ENCODE measurements at regions not wholly inside any gene's neighbourhood (a gene's known extent, or its start where the extent isn't known, plus 50 kb on each side); places are given as distances from the start of the nearest gene placed in this dataset.

- TF ChIP-seq, protein P1, sequence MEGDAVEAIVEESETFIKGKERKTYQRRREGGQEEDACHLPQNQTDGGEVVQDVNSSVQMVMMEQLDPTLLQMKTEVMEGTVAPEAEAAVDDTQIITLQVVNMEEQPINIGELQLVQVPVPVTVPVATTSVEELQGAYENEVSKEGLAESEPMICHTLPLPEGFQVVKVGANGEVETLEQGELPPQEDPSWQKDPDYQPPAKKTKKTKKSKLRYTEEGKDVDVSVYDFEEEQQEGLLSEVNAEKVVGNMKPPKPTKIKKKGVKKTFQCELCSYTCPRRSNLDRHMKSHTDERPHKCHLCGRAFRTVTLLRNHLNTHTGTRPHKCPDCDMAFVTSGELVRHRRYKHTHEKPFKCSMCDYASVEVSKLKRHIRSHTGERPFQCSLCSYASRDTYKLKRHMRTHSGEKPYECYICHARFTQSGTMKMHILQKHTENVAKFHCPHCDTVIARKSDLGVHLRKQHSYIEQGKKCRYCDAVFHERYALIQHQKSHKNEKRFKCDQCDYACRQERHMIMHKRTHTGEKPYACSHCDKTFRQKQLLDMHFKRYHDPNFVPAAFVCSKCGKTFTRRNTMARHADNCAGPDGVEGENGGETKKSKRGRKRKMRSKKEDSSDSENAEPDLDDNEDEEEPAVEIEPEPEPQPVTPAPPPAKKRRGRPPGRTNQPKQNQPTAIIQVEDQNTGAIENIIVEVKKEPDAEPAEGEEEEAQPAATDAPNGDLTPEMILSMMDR (IDR thresholded peaks at IDR 0.05 in 4 of 5, conservative IDR thresholded peaks at IDR 0.05 in 1 of 5) = no peak
- no peak for TF ChIP-seq POLR2A (IDR thresholded peaks at IDR 0.05)
Measured at GRCh38 chr3:82130046-82130445, 368.6 kb upstream of the GBE1 start.
